ENCODE measurements at regions not wholly inside any gene's neighbourhood (a gene's known extent, or its start where the extent isn't known, plus 50 kb on each side); places are given as distances from the start of the nearest gene placed in this dataset.

GRCh38 chr13:106311004-106311403 is 224.5 kb downstream of the EFNB2 start:
- no peaks in the 10 kb centered on the region for H3K4me1 Mint-ChIP-seq (ENCODE audit: low read depth)
- H3K27ac Mint-ChIP-seq, result no peak overlapping the region
- no peaks in the 10 kb centered on the region for H3K27me3 Mint-ChIP-seq
- no peak overlapping the region for H3K4me3 Mint-ChIP-seq
- H3K36me3 Mint-ChIP-seq, result no peaks in the 10 kb centered on the region
- peaks cover 4% of the 10 kb centered on the region for H3K9me3 Mint-ChIP-seq (ENCODE audit: low read depth)

DNA sequence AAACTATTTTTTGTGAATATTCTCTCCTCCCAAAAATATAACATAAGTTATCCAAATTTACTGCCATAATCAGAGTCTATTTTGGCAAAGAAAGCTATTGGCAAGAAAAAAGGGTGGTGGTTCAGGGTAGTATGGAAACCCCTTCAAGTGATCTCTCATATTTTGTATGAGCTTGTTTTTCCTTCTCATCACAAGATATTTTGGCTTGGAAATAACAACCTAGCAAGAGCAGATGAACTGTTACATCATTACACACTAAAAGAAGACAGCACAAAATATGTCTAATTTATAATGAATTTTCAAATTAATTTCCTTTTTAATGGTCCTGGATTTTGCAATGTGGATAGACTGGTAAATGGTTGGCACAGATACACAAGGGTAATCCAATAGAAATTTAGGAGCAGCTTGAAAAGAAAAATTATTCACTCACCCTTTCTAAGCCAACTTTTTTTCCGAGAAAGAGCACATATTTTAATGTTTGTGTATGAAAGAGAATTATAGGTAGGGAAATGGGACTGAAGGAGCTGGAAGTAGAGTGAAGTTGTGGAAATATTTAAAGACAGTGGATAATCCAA is 225.1 kb downstream of the EFNB2 start:
- no peak overlapping the region for H3K27ac Mint-ChIP-seq
- no peaks in the 10 kb centered on the region for H3K36me3 Mint-ChIP-seq
- H3K4me3 Mint-ChIP-seq, result no peak overlapping the region
- H3K27me3 Mint-ChIP-seq, result no peaks in the 10 kb centered on the region
- H3K9me3 Mint-ChIP-seq (ENCODE audit: low read depth), result peaks cover 4% of the 10 kb centered on the region
- no peaks in the 10 kb centered on the region for H3K4me1 Mint-ChIP-seq (ENCODE audit: low read depth)

GRCh38 chr13:106306748-106307277 is 228.6 kb downstream of the EFNB2 start:
- H3K4me3 Mint-ChIP-seq, result no peak overlapping the region
- no peak overlapping the region for H3K27ac Mint-ChIP-seq
- H3K9me3 Mint-ChIP-seq (ENCODE audit: low read depth), result peaks cover 4% of the 10 kb centered on the region
- peaks cover under 1% of the 10 kb centered on the region for H3K27me3 Mint-ChIP-seq
- no peaks in the 10 kb centered on the region for H3K4me1 Mint-ChIP-seq (ENCODE audit: low read depth)
- no peaks in the 10 kb centered on the region for H3K36me3 Mint-ChIP-seq

GRCh38 chr13:106302843-106303242 is 232.6 kb downstream of the EFNB2 start:
- Mint-ChIP-seq H3K4me1 (ENCODE audit: low read depth) (no peaks in the 10 kb centered on the region), H3K27ac (no peak overlapping the region), H3K4me3 (no peak overlapping the region), H3K36me3 (no peaks in the 10 kb centered on the region), H3K9me3 (ENCODE audit: low read depth) (peaks cover 4% of the 10 kb centered on the region), H3K27me3 (peaks cover 1% of the 10 kb centered on the region)

DNA sequence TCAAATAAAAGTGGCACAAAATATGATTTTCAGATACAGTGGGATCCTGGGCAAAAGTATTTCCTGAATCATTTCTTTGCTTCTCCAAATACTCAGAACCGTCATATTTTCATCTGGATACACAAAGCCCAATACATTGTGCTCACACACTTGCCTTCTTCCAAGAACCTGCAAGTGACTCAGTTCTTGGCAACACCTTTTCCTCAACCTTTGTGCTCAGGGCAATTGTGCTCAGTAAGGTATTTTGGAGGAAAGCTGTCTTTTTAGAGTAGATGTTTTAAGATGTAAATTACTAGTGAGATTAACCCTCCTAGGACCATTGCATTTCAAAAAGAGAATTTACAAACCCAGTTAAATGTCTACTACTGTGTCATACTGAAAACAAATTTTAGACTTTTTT is 233.5 kb downstream of the EFNB2 start:
- Mint-ChIP-seq H3K27ac (no peak overlapping the region), H3K9me3 (ENCODE audit: low read depth) (no peaks in the 10 kb centered on the region), H3K4me1 (ENCODE audit: low read depth) (no peaks in the 10 kb centered on the region), H3K27me3 (peaks cover 1% of the 10 kb centered on the region), H3K36me3 (no peaks in the 10 kb centered on the region), H3K4me3 (no peak overlapping the region)

DNA sequence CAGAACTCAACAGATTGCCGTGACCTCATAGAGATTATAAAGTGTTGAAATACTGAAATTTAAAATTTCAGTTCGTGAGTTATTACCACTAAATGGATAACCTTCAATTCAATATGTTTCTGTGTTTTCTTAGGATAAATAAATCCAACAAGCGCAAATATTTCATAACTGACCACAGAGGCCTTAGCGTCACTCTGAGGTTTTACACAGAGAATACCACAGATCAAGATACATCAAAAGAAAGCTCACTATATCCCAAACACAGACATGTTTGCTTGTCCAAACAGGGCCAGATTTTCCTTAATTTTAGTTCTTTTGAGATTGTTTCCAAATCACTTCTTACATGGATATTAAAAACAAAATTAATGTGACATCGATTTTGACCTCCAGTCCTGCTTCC is 235.8 kb downstream of the EFNB2 start:
- Mint-ChIP-seq H3K4me3 (no peak overlapping the region), H3K27me3 (peaks cover 2% of the 10 kb centered on the region), H3K9me3 (ENCODE audit: low read depth) (no peaks in the 10 kb centered on the region), H3K36me3 (no peaks in the 10 kb centered on the region), H3K27ac (no peak overlapping the region), H3K4me1 (ENCODE audit: low read depth) (no peaks in the 10 kb centered on the region)

GRCh38 chr13:106297283-106297682 is 238.2 kb downstream of the EFNB2 start:
- Mint-ChIP-seq H3K27ac (no peak overlapping the region), H3K36me3 (no peaks in the 10 kb centered on the region), H3K9me3 (ENCODE audit: low read depth) (no peaks in the 10 kb centered on the region), H3K27me3 (peaks cover 2% of the 10 kb centered on the region), H3K4me3 (no peak overlapping the region), H3K4me1 (ENCODE audit: low read depth) (no peaks in the 10 kb centered on the region)

- peaks cover 1% of the 10 kb centered on the region for H3K27me3 Mint-ChIP-seq
- H3K36me3 Mint-ChIP-seq, result no peaks in the 10 kb centered on the region
- no peak overlapping the region for H3K4me3 Mint-ChIP-seq
- H3K9me3 Mint-ChIP-seq (ENCODE audit: low read depth), result no peaks in the 10 kb centered on the region
- no peaks in the 10 kb centered on the region for H3K4me1 Mint-ChIP-seq (ENCODE audit: low read depth)
- no peak overlapping the region for H3K27ac Mint-ChIP-seq
Observed at GRCh38 chr13:106296723-106297122, 238.7 kb downstream of the EFNB2 start.

- H3K4me1 Mint-ChIP-seq (ENCODE audit: low read depth), result no peaks in the 10 kb centered on the region
- H3K27me3 Mint-ChIP-seq, result peaks cover 1% of the 10 kb centered on the region
- no peak overlapping the region for H3K4me3 Mint-ChIP-seq
- no peaks in the 10 kb centered on the region for H3K9me3 Mint-ChIP-seq (ENCODE audit: low read depth)
- H3K27ac Mint-ChIP-seq, result no peak overlapping the region
- H3K36me3 Mint-ChIP-seq, result no peaks in the 10 kb centered on the region
Observed at GRCh38 chr13:106295971-106296370, 239.5 kb downstream of the EFNB2 start.

DNA sequence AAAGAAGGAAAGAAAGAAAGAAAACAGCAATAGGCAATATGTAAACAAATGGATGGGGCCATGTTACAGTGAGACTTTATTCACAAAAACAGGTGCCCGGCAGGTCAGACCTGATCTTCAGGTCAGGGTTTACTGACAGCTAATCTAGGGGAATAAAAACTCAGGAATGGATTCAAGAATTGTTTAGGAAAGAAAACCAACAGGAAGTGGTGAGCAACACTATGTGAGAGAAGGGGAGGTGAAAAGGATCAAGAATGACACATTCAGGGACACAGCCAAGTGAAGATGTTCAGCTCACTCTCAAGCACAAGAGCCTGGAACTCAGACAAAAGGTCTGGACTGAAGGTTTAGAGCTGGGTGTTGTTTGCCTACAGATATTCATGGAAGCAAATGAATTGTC is 244.5 kb downstream of the EFNB2 start:
- peaks cover 9% of the 10 kb centered on the region for H3K27me3 Mint-ChIP-seq
- H3K4me3 Mint-ChIP-seq, result no peak overlapping the region
- no peaks in the 10 kb centered on the region for H3K9me3 Mint-ChIP-seq (ENCODE audit: low read depth)
- no peak overlapping the region for H3K27ac Mint-ChIP-seq
- no peaks in the 10 kb centered on the region for H3K36me3 Mint-ChIP-seq
- no peaks in the 10 kb centered on the region for H3K4me1 Mint-ChIP-seq (ENCODE audit: low read depth)

- no peaks in the 10 kb centered on the region for H3K36me3 Mint-ChIP-seq
- peaks cover 8% of the 10 kb centered on the region for H3K27me3 Mint-ChIP-seq
- no peaks in the 10 kb centered on the region for H3K4me1 Mint-ChIP-seq (ENCODE audit: low read depth)
- no peaks in the 10 kb centered on the region for H3K9me3 Mint-ChIP-seq (ENCODE audit: low read depth)
- no peak overlapping the region for H3K4me3 Mint-ChIP-seq
- H3K27ac Mint-ChIP-seq, result no peak overlapping the region
Observed at GRCh38 chr13:106287351-106287750, 248.1 kb downstream of the EFNB2 start.

DNA sequence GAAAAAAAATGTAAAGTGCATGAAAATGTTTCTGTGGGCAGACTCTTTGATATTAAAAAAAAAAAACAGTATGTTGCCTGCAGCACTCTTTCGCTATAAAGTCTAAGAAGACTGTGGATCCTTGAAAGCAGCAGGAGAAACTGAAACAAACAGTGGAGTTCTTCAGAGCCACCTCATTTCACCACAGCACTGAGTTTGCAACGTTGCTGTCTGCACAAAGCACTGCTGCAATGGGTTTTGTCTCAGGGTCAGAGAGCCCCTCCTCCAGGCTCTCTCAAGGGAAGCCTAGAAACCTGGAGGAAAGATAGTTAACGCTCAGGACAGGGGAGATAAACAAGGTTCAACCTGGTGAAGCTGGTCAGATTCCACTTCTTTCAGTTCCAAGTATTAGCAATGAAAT is 248.7 kb downstream of the EFNB2 start:
- Mint-ChIP-seq H3K36me3 (no peaks in the 10 kb centered on the region), H3K4me3 (no peak overlapping the region)

DNA sequence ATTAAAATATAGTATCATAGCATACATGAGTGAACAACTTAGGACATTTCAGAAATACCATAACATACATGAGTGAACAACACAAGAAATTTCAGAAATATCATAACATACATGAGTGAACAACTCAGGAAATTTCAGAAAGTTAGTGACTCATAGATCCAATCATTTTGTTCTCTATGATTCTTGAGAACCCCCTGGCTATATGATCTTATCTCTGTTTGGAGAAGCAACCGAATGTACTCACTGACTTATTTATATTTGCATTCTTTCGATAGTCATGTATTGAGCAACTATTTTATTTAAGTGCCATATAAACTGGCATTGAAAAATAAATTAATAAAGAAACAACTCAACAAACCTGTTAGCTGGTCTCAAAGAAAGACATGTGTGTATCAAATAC is 251.1 kb downstream of the EFNB2 start:
- H3K4me3 Mint-ChIP-seq, result no peak overlapping the region
- no peaks in the 10 kb centered on the region for H3K4me1 Mint-ChIP-seq (ENCODE audit: low read depth)
- no peaks in the 10 kb centered on the region for H3K9me3 Mint-ChIP-seq (ENCODE audit: low read depth)
- H3K27me3 Mint-ChIP-seq, result peaks cover 5% of the 10 kb centered on the region
- no peaks in the 10 kb centered on the region for H3K36me3 Mint-ChIP-seq
- H3K27ac Mint-ChIP-seq, result no peak overlapping the region

More for the DNA sequence above, 248.7 kb downstream of the EFNB2 start:
- no peaks in the 10 kb centered on the region for H3K9me3 Mint-ChIP-seq (ENCODE audit: low read depth)
- peaks cover 8% of the 10 kb centered on the region for H3K27me3 Mint-ChIP-seq
- no peaks in the 10 kb centered on the region for H3K4me1 Mint-ChIP-seq (ENCODE audit: low read depth)
- no peak overlapping the region for H3K27ac Mint-ChIP-seq

DNA sequence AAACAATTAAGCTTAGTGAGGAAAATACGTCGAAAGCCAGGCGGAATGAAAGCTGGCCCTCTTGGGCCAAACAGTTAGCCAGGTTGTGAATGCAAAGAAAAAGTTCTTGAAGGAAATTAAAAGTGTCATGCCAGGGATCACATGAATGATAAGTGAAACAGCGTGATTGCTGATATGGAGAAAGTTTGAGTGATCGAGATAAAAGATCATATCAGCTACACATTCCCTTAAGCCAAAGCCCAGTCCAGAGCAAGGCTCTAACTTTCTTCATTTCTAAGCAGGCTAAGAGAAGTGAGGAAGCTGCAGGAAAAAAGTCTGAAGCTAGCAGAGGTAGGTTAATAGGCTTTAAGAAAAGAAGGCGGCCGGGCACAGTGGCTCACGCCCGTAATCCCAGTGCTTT is 254.0 kb downstream of the EFNB2 start:
- Mint-ChIP-seq H3K4me3 (no peak overlapping the region), H3K27me3 (no peaks in the 10 kb centered on the region), H3K27ac (no peak overlapping the region), H3K9me3 (ENCODE audit: low read depth) (no peaks in the 10 kb centered on the region), H3K36me3 (no peaks in the 10 kb centered on the region), H3K4me1 (ENCODE audit: low read depth) (no peaks in the 10 kb centered on the region)

DNA sequence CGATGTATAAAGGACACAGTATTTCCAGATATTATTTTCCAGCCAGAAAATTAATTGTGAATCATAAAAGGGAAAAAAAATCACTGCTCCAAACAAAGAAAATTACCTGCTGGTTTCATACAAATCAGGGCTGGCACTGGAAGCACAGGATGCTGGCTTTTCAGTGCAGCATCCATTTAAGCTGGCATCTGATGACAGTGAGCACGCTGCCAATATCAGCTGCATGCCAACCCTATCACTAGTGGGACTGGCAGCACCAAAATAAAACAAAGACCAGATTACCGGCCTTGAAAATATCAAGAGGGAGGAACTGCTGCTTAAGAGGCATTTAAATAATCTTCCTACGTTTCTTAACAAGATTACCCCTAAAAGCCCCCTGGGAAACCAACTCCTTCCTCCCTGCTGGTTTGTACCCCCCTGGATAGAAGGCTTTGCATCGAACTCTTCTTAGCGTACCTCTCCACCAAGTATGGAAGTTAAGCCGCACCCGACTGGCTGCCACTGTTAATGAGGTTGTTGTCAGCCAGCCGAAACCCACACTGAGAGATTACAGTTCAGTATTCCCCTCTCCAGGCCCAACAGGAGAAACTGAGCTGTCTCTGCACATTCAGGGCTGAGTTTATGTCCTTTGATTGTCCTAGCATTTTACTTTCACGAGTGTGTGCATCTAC is 257.8 kb downstream of the EFNB2 start:
- no peaks in the 10 kb centered on the region for H3K27me3 Mint-ChIP-seq
- no peak overlapping the region for H3K27ac Mint-ChIP-seq
- no peaks in the 10 kb centered on the region for H3K4me1 Mint-ChIP-seq (ENCODE audit: low read depth)
- no peaks in the 10 kb centered on the region for H3K36me3 Mint-ChIP-seq
- H3K9me3 Mint-ChIP-seq (ENCODE audit: low read depth), result no peaks in the 10 kb centered on the region
- no peak overlapping the region for H3K4me3 Mint-ChIP-seq

DNA sequence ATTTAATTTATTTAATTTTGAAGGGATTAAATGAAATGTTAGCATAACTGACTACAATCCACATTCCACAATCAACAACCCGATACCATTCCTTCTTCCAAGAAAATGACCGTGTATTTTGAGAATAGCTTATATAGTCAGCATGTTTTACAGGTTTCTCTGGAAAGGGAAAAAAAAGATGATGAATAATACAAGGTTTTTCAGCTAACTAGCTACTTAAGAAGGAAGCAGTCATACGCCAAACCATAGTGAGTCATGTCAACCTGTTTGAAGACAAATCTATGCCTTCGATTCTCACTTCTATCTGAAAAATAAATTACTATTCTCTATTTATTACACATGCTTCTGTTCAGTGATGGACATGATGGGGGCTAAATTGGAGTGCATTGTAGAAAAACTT is 258.6 kb downstream of the EFNB2 start:
- H3K27me3 Mint-ChIP-seq, result no peaks in the 10 kb centered on the region
- no peak overlapping the region for H3K27ac Mint-ChIP-seq
- no peaks in the 10 kb centered on the region for H3K4me1 Mint-ChIP-seq (ENCODE audit: low read depth)
- H3K4me3 Mint-ChIP-seq, result no peak overlapping the region
- no peaks in the 10 kb centered on the region for H3K36me3 Mint-ChIP-seq
- no peaks in the 10 kb centered on the region for H3K9me3 Mint-ChIP-seq (ENCODE audit: low read depth)
